Stomach smooth muscle (tissue), 2 donors: ENCODE measurements at regions not wholly inside any gene's neighbourhood (a gene's known extent, or its start where the extent isn't known, plus 50 kb on each side); places are given as distances from the start of the nearest gene placed in this dataset.

Source experiments
- H3K27ac ChIP-seq: one replicate; pipeline ENCODE4 v1.7.0; 2013; ENCODE audit warnings: mild to moderate bottlenecking, low read length, inconsistent platforms
- H3K27me3 ChIP-seq, 2 donors: one replicate each; pipeline ENCODE4 v1.7.0; 2013; ENCODE audit warnings: low read length in 2 of 2; ENCODE audit not compliant: insufficient read depth in 2 of 2, control insufficient read depth in 1 of 2
- H3K36me3 ChIP-seq, 2 donors: one replicate each; pipeline ENCODE4 v1.7.0; 2013; ENCODE audit warnings: low read length in 2 of 2; ENCODE audit not compliant: control insufficient read depth in 2 of 2, insufficient read depth in 2 of 2
- H3K4me1 ChIP-seq: one replicate; pipeline ENCODE4 v1.7.0; 2013; ENCODE audit warnings: low read length; ENCODE audit not compliant: control insufficient read depth, insufficient read depth
- H3K4me3 ChIP-seq, 2 donors: one replicate each; pipeline ENCODE4 v1.7.0; 2013; ENCODE audit warnings: low read length in 2 of 2
- H3K9ac ChIP-seq, 2 donors: one replicate each; pipeline ENCODE4 v1.7.0; 2013; ENCODE audit warnings: low read length in 2 of 2, mild to moderate bottlenecking in 1 of 2
- H3K9me3 ChIP-seq, 2 donors: one replicate each; pipeline ENCODE4 v1.7.0; 2013; ENCODE audit warnings: low read length in 2 of 2; ENCODE audit not compliant: control insufficient read depth in 2 of 2
- donor health status: healthy.
- donor health status: Pancreatic carcinoma.

GRCh38 chr6:22956029-22956681 is 386.8 kb downstream of the HDGFL1 start:
- Histone ChIP-seq H3K9me3 (no peaks in the 10 kb centered on the region), H3K9ac (no peak overlapping the region), H3K4me1 (no peaks in the 10 kb centered on the region), H3K36me3 (no peaks in the 10 kb centered on the region), H3K27me3 (no peaks in the 10 kb centered on the region), H3K4me3 (no peak overlapping the region), H3K27ac (no peak overlapping the region)

GRCh38 chr6:22958677-22959076 is 389.3 kb downstream of the HDGFL1 start:
- Histone ChIP-seq H3K36me3 (no peaks in the 10 kb centered on the region), H3K27ac (no peak overlapping the region), H3K9ac (no peak overlapping the region), H3K4me3 (no peak overlapping the region), H3K9me3 (no peaks in the 10 kb centered on the region), H3K27me3 (no peaks in the 10 kb centered on the region), H3K4me1 (no peaks in the 10 kb centered on the region)

DNA sequence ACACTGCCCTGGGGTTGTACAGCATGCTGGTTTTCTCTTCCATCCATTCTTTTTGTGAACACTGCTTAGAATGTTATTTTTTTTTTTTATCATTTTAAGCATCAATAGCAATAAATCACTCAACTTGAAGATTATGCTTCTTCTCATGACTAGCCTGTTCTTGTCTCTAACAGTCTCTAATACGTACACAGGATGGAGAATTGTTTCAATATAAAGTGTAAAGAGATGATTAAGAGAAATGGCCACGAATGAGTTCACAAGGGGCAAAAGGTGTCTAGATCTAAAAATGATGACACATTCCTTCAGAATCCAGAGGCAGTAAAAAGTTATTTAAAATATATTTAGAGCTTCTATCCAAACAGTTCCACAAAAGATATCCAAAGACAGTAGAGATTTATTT is 390.2 kb downstream of the HDGFL1 start:
- Histone ChIP-seq H3K4me3 (no peak overlapping the region), H3K4me1 (no peaks in the 10 kb centered on the region), H3K27ac (no peak overlapping the region), H3K9ac (no peak overlapping the region), H3K27me3 (no peaks in the 10 kb centered on the region), H3K9me3 (no peaks in the 10 kb centered on the region), H3K36me3 (no peaks in the 10 kb centered on the region)

DNA sequence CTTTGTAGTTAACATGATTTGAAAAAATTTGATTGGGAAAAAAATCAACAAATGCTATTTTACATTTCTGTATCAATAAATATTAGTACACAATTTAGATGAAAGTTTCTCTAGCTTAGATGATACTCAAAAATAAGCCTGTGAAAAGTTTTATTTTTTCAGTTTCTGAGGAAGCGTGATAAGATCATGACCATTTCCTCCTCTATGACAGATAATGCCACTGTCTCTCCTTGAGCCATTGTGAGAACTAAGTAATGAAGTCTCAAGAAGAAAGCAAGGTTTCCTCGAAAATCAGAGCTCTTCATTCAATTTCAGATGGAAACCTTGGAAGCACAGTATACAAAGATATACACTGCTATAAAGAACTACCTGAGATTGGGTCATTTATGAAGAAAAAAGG is 395.0 kb downstream of the HDGFL1 start:
- Histone ChIP-seq H3K4me3 (no peak overlapping the region), H3K27ac (no peak overlapping the region), H3K27me3 (no peaks in the 10 kb centered on the region), H3K4me1 (no peaks in the 10 kb centered on the region), H3K9me3 (no peaks in the 10 kb centered on the region), H3K36me3 (no peaks in the 10 kb centered on the region), H3K9ac (no peak overlapping the region)

DNA sequence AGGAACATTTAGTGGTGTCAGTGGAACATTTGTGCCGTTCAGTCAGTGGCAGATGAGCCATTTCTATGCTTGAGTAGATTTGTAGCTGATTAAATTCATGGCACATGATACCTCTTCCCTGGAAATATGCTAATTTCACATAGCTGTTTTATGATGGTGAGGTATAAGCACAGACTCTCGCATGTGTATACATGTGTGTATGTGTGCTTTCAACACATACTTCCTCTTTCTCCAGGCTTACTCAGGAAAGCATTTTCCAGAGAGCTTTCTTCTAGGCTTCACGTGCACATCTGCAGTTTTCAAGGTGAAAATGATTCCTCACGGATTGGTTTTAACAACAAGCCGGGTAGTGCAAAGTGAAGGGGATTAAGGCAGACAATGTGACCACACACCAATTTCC is 396.5 kb downstream of the HDGFL1 start:
- no peak overlapping the region for H3K27ac ChIP-seq
- H3K9ac ChIP-seq, result no peak overlapping the region
- H3K4me3 ChIP-seq, result no peak overlapping the region
- H3K27me3 ChIP-seq, result no peaks in the 10 kb centered on the region
- no peaks in the 10 kb centered on the region for H3K4me1 ChIP-seq
- no peaks in the 10 kb centered on the region for H3K36me3 ChIP-seq
- H3K9me3 ChIP-seq, result no peaks in the 10 kb centered on the region

DNA sequence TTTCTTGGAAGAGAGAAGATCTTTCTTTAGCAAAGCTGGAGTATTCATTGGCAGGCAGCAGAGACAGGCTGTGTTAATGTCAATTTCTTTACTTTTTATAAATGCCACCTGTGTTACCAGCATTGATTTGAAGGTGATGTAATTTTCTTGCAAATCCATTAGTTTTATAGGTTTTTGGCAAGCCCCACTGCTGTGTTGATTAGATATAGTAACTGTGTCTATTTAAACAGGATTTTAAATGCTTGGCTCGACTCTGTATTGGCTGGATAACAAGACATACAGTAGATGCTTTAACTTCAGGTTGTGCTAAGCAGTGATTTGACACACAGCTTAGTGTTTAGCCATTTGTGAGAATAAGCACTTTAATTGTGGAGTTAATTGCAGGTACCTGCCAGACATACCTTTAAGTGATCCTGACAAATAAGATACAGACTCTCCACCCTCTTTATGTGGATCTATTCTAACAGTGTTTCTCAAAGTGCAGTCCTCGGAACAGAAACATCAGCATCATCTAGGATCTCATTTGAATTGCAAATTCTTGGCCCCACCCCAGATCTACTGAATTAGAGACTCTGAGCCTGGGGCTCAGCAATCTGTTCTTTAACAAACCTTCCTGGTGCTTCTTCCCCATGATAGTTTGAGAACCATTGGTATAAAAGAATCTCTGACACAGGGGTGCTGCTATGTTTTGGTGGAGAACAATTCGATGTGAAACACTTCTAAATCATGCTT is 397.5 kb downstream of the HDGFL1 start:
- Histone ChIP-seq H3K9me3 (no peaks in the 10 kb centered on the region), H3K27me3 (no peaks in the 10 kb centered on the region), H3K27ac (no peak overlapping the region), H3K36me3 (no peaks in the 10 kb centered on the region), H3K4me1 (no peaks in the 10 kb centered on the region), H3K4me3 (no peak overlapping the region), H3K9ac (no peak overlapping the region)

- Histone ChIP-seq H3K4me1 (no peaks in the 10 kb centered on the region), H3K27ac (no peak overlapping the region), H3K9me3 (no peaks in the 10 kb centered on the region), H3K27me3 (no peaks in the 10 kb centered on the region), H3K36me3 (no peaks in the 10 kb centered on the region), H3K9ac (no peak overlapping the region), H3K4me3 (no peak overlapping the region)
These were observed 400.6 kb downstream of the HDGFL1 start for GRCh38 chr6:22970004-22970403.

DNA sequence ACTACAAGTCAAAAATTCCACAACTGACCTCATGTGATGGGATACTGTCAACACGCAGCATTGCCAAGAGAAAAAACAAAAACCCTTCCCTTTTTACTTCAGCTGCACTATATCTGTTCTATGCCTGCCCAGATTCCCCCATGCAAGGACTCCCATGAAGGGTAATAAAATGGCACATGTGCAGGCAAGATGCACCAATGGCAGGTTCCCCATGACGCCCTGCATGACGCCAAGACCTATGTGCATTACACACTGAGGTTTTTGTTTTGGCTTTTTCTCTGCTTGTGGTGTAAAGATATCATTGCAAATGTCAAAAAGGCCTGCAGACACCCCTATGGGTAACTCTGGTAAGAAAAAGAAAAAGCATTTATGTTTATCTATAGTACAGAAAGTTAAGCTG is 403.4 kb downstream of the HDGFL1 start:
- Histone ChIP-seq H3K36me3 (no peaks in the 10 kb centered on the region), H3K27me3 (no peaks in the 10 kb centered on the region), H3K4me1 (no peaks in the 10 kb centered on the region), H3K27ac (no peak overlapping the region), H3K9ac (no peak overlapping the region), H3K4me3 (no peak overlapping the region), H3K9me3 (no peaks in the 10 kb centered on the region)

- Histone ChIP-seq H3K36me3 (no peaks in the 10 kb centered on the region), H3K27ac (no peak overlapping the region), H3K9ac (no peak overlapping the region), H3K27me3 (no peaks in the 10 kb centered on the region), H3K4me1 (no peaks in the 10 kb centered on the region), H3K9me3 (no peaks in the 10 kb centered on the region), H3K4me3 (no peak overlapping the region)
These were observed 405.7 kb downstream of the HDGFL1 start for GRCh38 chr6:22975079-22975478.

- Histone ChIP-seq H3K4me1 (no peaks in the 10 kb centered on the region), H3K4me3 (no peak overlapping the region), H3K9ac (no peak overlapping the region), H3K27me3 (no peaks in the 10 kb centered on the region), H3K36me3 (no peaks in the 10 kb centered on the region), H3K27ac (no peak overlapping the region), H3K9me3 (no peaks in the 10 kb centered on the region)
These were observed 411.1 kb downstream of the HDGFL1 start for GRCh38 chr6:22980446-22980845.

DNA sequence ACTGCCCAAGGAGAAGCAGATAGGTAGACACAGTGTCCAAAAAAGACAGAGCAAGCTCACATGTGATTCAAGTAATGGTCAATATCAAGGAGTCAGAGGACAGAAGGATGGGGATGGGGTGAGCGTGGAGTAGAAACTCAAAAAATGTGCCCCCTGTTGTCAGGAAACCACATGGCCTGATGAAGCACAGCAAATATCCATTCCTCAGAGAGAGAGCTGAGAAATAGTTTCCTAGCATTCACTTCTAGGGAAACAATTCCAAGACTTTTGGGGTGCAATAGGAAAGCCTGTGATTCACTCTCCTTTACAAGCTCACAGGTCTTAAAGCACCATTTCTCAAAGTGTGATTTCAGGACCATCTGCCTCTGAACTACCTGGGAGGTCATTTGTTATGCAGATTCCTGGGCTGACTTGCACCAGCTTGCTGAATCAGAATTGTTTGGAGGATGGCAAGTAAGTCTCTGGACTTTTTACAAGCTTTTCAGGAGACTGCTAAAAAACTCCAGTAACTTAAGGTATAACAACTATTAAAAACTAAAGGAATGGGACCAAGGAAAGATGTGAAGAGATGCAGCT is 432.8 kb downstream of the HDGFL1 start:
- H3K27me3 ChIP-seq, result no peaks in the 10 kb centered on the region
- H3K4me3 ChIP-seq, result no peak overlapping the region
- no peak overlapping the region for H3K27ac ChIP-seq
- H3K9me3 ChIP-seq, result no peaks in the 10 kb centered on the region
- H3K36me3 ChIP-seq, result no peaks in the 10 kb centered on the region
- no peaks in the 10 kb centered on the region for H3K4me1 ChIP-seq
- no peak overlapping the region for H3K9ac ChIP-seq
